Skin of body (tissue), 1 donor: ENCODE measurements at regions not wholly inside any gene's neighbourhood (a gene's known extent, or its start where the extent isn't known, plus 50 kb on each side); places are given as distances from the start of the nearest gene placed in this dataset.

Source experiments
- DNase-seq: peaks from one replicate; lab custom pipeline; 2025; lab: John Stamatoyannopoulos, UW

GRCh38 chr2:63778391-63778790 lies 63.3 kb upstream of the UGP2 start:
- DNase-seq, result no peak

DNA sequence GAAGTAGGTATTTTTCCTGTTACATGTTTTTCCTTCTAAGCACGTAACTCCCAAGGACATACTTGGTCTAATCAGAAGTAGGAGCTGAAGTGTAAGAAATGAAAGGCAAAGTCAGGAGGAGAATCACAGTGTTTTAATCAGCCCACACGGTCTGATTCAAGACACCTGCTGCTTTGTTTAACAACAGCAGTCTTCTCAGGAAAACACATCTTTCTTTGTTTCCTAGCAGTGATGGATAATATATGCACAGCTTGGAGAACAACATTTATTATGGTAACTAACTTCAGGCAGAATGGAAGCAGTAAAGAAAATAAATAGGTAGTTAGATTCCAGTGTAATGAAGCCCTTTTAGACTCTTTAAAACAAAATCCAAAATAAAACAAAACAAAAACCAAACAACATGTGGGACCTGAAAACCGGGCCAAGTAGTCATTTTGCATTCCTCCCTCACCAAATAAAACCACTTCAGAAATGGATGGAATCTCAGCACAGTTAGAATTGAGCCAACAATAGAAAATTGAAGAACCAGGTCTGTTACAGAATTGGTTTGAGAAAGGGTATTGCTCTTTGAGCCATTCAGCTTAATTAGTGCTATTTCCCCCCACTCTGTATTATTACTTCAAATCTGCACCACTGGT lies 61.1 kb upstream of the UGP2 start:
- no peak for DNase-seq

DNA sequence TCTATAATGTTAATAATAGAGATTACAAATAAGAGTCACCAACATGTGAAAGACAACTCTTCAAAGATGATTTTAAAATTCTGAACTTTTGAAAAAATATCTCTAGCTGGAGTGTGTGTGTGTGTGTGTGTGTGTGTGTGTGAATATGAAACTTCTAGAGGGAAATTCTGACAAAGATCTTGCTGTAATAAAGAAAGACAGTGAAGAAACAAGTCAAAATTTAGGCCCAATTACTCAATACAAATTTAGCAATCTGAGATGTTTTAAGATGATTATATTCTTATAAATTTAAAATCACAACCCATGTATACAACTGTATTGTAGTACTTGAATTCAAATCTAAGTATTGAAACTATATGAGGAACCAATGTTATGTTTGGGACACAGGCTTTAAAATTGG lies 57.2 kb upstream of the UGP2 start:
- DNase-seq, result no peak

DNA sequence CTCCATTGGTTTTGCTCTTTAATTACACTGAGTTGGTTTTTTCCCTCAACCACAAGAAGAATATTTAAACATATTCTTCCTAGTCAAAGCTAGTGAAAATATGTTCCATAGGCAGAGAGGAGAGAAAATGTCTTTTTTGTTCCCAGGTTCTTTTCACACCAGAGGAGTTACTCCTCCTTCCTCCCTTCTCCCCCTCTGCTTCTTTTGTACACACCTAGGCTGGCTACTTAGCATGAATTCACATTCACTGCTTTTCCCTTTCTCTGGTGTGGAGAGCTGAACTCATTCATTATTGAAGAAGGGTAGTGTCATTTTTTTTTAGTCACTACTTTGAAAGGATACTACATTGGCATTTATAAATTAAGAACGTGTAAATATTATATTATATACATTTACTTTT lies 56.6 kb upstream of the UGP2 start:
- no peak for DNase-seq

DNA sequence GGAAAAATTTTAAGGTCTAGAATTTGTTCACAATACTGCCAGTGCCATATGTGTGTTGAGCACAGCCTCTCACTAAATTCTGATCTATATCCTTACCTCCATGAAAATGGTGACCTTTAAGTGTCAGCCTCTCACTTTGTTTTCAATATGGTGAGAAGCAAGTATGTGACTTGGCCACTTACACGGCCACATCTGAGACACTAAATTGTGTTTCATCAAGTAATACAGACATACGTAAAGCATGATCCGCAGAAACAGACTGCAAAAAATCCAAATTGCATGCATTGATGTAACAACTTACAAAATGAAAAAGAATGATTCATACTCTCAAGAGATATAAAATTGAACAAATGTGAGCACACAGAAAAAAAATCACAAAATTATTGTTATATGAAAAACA lies 55.2 kb upstream of the UGP2 start:
- DNase-seq, result peak; percentile 59

GRCh38 chr2:63788071-63788470 lies 53.6 kb upstream of the UGP2 start:
- DNase-seq, result peak; percentile 78

- peak; percentile 96 for DNase-seq
These were observed 52.2 kb upstream of the UGP2 start for GRCh38 chr2:63789338-63790020.

GRCh38 chr2:63790491-63790890 lies 51.2 kb upstream of the UGP2 start:
- DNase-seq, result no peak

- DNase-seq, result peak; percentile 46
These were observed 50.8 kb upstream of the UGP2 start for GRCh38 chr2:63790906-63791305.

DNA sequence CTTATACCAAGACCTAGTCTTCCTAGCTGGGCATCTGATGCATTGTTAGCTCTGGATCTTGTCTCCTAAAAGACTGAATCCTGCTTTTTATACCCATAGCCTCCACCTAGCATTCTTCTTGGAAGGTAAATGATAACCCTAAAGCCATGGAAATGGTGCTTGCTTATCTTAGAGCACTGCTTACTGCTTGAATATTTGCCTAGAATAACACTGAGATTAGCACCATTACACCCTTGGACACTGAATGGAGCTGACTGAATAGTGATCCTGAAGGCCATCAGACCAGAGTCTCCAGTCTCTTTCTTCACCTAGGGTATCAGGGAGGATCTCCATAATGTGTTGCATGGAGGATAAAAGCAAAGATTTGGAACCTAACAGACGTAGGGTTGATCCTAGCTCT lies 50.3 kb upstream of the UGP2 start:
- no peak for DNase-seq
